HUES48 (cell line): ENCODE measurements at regions not wholly inside any gene's neighbourhood (a gene's known extent, or its start where the extent isn't known, plus 50 kb on each side); places are given as distances from the start of the nearest gene placed in this dataset.

ENCODE experiments used
- H3K27ac ChIP-seq: one replicate; pipeline ENCODE4 v1.7.0; 2013; ENCODE audit warnings: low read depth, low read length, inconsistent platforms
- H3K27me3 ChIP-seq: 2 replicates; pipeline ENCODE4 v1.6.1; 2013; ENCODE audit warnings: mild to moderate bottlenecking, low read length; ENCODE audit not compliant: control insufficient read depth, insufficient read depth
- H3K36me3 ChIP-seq: 2 replicates; pipeline ENCODE4 v1.6.1; 2013; ENCODE audit warnings: low read length; ENCODE audit not compliant: control insufficient read depth, insufficient read depth
- H3K4me1 ChIP-seq: 2 replicates; pipeline ENCODE4 v1.6.1; 2013; ENCODE audit warnings: mild to moderate bottlenecking, low read length; ENCODE audit not compliant: control insufficient read depth, insufficient read depth
- H3K4me3 ChIP-seq: 2 replicates; pipeline ENCODE4 v1.5.1; 2013; ENCODE audit warnings: mild to moderate bottlenecking, low read depth, low read length
- H3K9ac ChIP-seq: 2 replicates; pipeline ENCODE4 v1.6.1; 2013; ENCODE audit warnings: mild to moderate bottlenecking, low read depth, low read length, moderate library complexity
- H3K9me3 ChIP-seq: 2 replicates; pipeline ENCODE4 v1.6.1; 2013; ENCODE audit warnings: low read length; ENCODE audit not compliant: control insufficient read depth, insufficient read depth

DNA sequence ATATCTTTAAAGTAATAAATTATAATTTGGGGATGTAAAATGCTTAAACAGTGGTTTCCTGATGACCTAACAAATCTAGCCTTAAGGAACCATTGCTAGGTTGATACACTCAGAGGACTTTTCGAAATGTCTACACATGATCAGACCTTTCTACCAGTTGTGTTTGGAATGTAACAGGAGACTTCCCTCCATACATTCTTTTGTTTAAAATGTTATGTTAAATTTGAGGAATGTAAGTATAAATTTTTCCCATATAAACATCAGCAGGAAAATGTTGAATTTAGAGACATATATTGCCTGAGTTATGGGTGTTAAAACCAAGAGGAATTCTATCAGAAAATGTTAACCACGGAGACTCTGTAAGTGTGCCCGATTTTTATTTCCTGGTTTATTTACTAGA, 190.6 kb upstream of the SPRY1 start:
- H3K9ac ChIP-seq = no peak overlapping the region
- no peak overlapping the region for H3K4me3 ChIP-seq
- no peaks in the 10 kb centered on the region for H3K36me3 ChIP-seq
- no peaks in the 10 kb centered on the region for H3K27me3 ChIP-seq
- peaks cover 11% of the 10 kb centered on the region; the same call in 1 of the 2 replicates for H3K4me1 ChIP-seq
- H3K9me3 ChIP-seq = no peaks in the 10 kb centered on the region
- H3K27ac ChIP-seq = no peak overlapping the region

DNA sequence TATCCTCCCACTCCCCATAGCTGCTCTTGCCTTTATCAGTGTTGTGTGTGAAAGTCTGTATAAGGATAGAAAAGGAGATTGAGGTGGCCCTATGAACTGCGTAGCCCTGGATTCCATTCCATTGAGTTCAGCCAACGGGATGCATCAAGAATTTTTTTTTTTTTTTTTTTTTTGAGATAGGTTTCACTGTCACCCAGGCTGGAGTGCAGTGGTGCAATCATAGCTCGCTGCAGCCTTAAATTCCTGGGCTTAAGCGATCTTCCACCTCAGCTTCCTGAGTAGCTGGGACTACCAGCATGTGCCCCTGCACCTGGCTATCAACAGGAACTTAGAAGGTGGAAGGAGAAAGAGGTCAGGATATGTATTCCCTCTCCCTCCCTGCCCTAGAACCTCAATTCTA, 187.2 kb upstream of the SPRY1 start:
- no peaks in the 10 kb centered on the region for H3K36me3 ChIP-seq
- H3K9ac ChIP-seq = no peak overlapping the region
- no peak overlapping the region for H3K27ac ChIP-seq

DNA sequence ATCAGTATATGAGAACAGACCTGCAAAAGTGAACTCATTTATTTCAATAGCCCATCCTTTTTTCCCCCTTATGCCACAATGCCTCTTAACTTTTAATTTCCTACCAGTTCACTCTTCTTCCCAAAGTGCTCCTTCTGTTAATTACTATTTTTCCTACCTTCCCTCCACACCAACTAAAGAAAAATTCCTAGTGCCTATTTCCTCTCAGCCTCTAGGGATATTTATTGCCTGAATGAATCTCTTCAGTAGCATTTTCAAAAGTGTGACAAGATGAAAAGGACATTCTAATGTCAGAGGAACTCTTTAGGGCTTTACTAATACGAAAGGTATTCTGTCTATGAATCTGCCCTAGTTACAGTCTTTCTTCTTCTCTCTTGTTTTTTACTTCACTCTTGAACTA, 181.1 kb upstream of the SPRY1 start:
- Histone ChIP-seq H3K27me3 (no peaks in the 10 kb centered on the region), H3K4me1 (no peaks in the 10 kb centered on the region), H3K4me3 (no peak overlapping the region), H3K27ac (no peak overlapping the region), H3K9me3 (no peaks in the 10 kb centered on the region), H3K36me3 (no peaks in the 10 kb centered on the region), H3K9ac (no peak overlapping the region)

More for the DNA sequence above, 187.2 kb upstream of the SPRY1 start:
- peaks cover 11% of the 10 kb centered on the region; the same call in 1 of the 2 replicates for H3K4me1 ChIP-seq
- H3K9me3 ChIP-seq = no peaks in the 10 kb centered on the region
- no peak overlapping the region for H3K4me3 ChIP-seq
- no peaks in the 10 kb centered on the region for H3K27me3 ChIP-seq

DNA sequence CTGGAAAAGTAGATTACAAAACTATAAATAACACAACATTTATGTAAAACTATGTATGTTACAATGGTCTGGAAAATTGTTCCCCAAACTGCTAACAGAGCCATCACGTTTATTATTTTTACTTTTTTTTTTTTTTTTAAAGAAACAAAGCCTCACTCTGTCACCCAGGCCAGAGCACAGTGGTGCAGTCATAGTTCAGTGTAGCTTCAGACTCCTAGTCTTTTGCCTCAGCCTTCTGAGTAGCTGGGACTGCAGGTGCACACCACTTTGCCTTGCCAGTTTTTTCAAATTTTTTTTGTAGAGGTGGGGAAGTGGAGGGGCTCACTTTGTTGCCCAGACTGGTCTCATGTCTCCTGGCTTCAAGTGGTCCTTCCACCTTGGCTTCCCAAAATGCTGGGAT, 180.1 kb upstream of the SPRY1 start:
- Histone ChIP-seq H3K36me3 (no peaks in the 10 kb centered on the region), H3K4me1 (no peaks in the 10 kb centered on the region), H3K27me3 (no peaks in the 10 kb centered on the region), H3K9ac (no peak overlapping the region), H3K9me3 (no peaks in the 10 kb centered on the region), H3K4me3 (no peak overlapping the region), H3K27ac (no peak overlapping the region)

- Histone ChIP-seq H3K9me3 (no peaks in the 10 kb centered on the region), H3K4me1 (no peaks in the 10 kb centered on the region), H3K4me3 (no peak overlapping the region), H3K27me3 (no peaks in the 10 kb centered on the region), H3K27ac (no peak overlapping the region), H3K9ac (no peak overlapping the region), H3K36me3 (no peaks in the 10 kb centered on the region)
These were observed 179.6 kb upstream of the SPRY1 start for GRCh38 chr4:123216946-123217345.

GRCh38 chr4:123217664-123218063, 178.9 kb upstream of the SPRY1 start:
- H3K27me3 ChIP-seq = no peaks in the 10 kb centered on the region
- no peaks in the 10 kb centered on the region for H3K4me1 ChIP-seq
- no peaks in the 10 kb centered on the region for H3K36me3 ChIP-seq
- no peak overlapping the region for H3K27ac ChIP-seq
- H3K4me3 ChIP-seq = no peak overlapping the region
- no peak overlapping the region for H3K9ac ChIP-seq
- no peaks in the 10 kb centered on the region for H3K9me3 ChIP-seq

GRCh38 chr4:123218981-123219380, 177.6 kb upstream of the SPRY1 start:
- no peak overlapping the region for H3K4me3 ChIP-seq
- no peak overlapping the region for H3K9ac ChIP-seq
- no peaks in the 10 kb centered on the region for H3K4me1 ChIP-seq
- H3K27me3 ChIP-seq = no peaks in the 10 kb centered on the region
- no peaks in the 10 kb centered on the region for H3K9me3 ChIP-seq
- H3K36me3 ChIP-seq = no peaks in the 10 kb centered on the region
- no peak overlapping the region for H3K27ac ChIP-seq

DNA sequence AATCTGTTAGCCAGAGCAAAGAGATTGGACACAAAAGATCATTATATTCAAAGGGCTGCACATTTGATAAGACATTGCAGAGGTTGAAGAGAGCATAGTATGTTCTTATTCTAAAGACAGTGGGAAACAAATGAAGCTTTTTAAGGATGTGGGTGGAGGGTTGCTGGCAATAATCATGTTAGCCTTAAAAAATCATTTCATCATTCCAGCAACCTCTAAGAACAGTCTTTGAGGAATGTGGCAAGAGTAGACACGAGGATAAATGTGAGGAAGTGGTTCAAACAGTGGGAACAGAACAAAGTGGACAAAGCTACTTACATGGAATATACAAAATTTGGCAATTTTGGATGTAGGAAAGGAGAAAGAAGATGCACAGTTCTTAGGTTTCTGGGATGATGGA, 167.3 kb upstream of the SPRY1 start:
- H3K27me3 ChIP-seq = no peaks in the 10 kb centered on the region
- H3K36me3 ChIP-seq = no peaks in the 10 kb centered on the region
- H3K9me3 ChIP-seq = no peaks in the 10 kb centered on the region
- peaks cover 23% of the 10 kb centered on the region for H3K4me1 ChIP-seq
- H3K27ac ChIP-seq = no peak overlapping the region
- H3K4me3 ChIP-seq = no peak overlapping the region
- no peak overlapping the region for H3K9ac ChIP-seq

DNA sequence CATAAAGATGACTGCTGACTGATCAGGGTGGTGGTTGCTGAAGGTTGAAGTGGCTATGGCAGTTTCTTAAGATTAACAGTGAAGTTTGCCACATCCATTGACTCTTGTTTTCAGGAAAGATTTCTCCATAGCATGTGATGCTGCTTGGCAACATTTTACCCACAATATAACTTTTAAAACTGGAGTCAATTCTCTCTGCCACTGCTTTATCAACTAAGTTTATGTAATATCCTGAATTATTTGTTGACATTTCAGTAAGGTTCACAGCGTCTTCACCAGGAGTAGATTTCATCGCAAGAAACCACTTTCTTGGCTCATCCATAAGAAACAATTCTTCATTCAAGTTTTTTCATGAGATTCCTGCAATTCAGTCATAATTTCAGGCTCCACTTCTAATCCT, 166.5 kb upstream of the SPRY1 start:
- no peak overlapping the region for H3K27ac ChIP-seq
- no peak overlapping the region for H3K4me3 ChIP-seq
- H3K4me1 ChIP-seq = peaks cover 23% of the 10 kb centered on the region
- H3K9me3 ChIP-seq = no peaks in the 10 kb centered on the region
- H3K27me3 ChIP-seq = no peaks in the 10 kb centered on the region
- H3K9ac ChIP-seq = no peak overlapping the region
- H3K36me3 ChIP-seq = no peaks in the 10 kb centered on the region

- Histone ChIP-seq H3K9ac (no peak overlapping the region), H3K4me3 (no peak overlapping the region), H3K4me1 (peaks cover 23% of the 10 kb centered on the region), H3K9me3 (no peaks in the 10 kb centered on the region), H3K36me3 (no peaks in the 10 kb centered on the region), H3K27me3 (no peaks in the 10 kb centered on the region), H3K27ac (no peak overlapping the region)
These were observed 164.2 kb upstream of the SPRY1 start for GRCh38 chr4:123232439-123232838.

DNA sequence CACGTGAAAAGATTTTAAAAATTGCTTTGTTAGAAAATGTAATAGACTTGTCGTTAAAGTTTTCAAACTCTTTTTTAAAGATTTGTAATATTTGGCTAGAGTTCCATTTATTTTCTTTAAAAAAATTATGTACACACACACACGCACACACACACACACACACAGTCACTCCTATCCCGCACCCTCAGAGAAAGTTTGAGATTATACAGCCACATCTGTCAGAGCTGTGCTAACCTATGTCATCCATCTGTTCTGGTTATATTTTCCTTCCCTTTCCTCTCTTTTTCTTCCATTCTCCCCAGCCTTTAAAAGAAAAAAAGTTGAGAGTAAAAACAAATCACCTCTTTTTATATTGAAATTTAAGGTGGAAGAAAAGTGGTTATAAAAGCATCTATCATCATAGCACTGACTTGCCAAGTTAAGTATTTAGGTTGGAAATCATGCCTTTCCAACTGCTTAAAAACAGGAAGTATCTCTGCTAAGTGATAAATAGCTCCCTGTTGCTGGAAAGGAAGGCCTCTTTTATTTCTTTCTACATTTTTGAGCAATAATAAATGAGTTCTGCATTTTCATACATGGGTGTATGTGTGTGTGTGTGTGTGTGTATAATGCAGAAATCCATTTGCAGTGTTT, 163.3 kb upstream of the SPRY1 start:
- H3K4me1 ChIP-seq = peaks cover 23% of the 10 kb centered on the region
- H3K9me3 ChIP-seq = peaks cover 4% of the 10 kb centered on the region; the same call in 1 of the 2 replicates
- H3K27me3 ChIP-seq = no peaks in the 10 kb centered on the region
- no peaks in the 10 kb centered on the region for H3K36me3 ChIP-seq
- no peak overlapping the region for H3K27ac ChIP-seq
- no peak overlapping the region for H3K4me3 ChIP-seq
- no peak overlapping the region for H3K9ac ChIP-seq
